ENCODE measurements at regions not wholly inside any gene's neighbourhood (a gene's known extent, or its start where the extent isn't known, plus 50 kb on each side); places are given as distances from the start of the nearest gene placed in this dataset.

DNA sequence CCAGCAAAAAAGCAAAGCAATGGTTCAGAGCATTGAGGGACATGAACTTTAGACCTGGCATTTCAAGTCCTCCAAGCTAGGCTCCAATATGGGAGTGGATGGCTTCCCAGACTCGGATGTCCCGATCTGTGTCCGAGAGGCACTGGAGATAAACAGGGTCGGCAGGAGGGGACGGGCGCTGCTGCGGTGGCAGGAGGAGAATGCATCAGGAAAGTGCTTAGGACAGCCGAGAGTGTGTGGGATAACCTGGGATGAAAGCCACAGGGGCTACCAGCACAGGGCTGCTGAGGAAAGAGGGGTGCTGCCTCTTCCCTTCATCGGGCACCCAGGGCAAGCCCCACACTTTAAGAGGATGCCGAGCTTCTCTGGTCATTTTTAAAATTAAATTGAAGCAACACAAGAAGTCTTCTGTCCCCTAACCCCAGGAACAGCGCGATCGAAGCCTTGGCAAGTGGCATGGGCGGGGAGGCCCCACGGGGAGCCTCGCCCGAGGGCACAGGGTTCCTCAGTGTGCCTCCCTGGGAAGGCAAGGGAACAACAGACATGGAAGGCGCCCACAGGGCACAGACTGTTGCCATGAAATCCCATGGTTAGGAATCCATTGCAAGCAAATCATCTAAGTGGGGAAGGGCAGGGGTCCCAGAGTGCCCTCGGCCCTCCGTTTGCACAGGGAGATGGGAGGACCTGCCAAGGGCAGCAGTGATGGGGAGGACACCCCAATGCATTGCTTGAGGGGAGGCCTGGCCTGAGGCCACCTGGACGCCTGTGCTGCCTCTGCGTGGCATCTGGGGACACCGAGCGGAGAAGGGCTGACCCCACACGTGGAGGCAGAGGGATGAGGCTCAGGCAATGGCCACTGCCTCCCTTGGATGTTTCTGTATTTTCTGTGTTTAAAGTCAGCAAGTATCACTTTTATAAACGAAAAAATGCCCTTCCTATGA is 78.5 kb upstream of the GPC1 start:
- Mint-ChIP-seq H3K9me3 (peaks cover 7% of the 10 kb centered on the region), H3K4me3 (no peak overlapping the region), H3K27me3 (peaks cover 6% of the 10 kb centered on the region), H3K36me3 (peaks cover 6% of the 10 kb centered on the region), H3K4me1 (peaks cover 4% of the 10 kb centered on the region), H3K27ac (no peak overlapping the region)
- no peak for ATAC-seq (ENCODE audit: low read depth)
- no peak for DNase-seq (ENCODE audit: low spot score in 2 of 2)

GRCh38 chr2:240357641-240358012 is 77.8 kb upstream of the GPC1 start:
- peaks cover 7% of the 10 kb centered on the region for H3K9me3 Mint-ChIP-seq
- no peak overlapping the region for H3K27ac Mint-ChIP-seq
- peaks cover 6% of the 10 kb centered on the region for H3K36me3 Mint-ChIP-seq
- DNase-seq (ENCODE audit: low spot score in 2 of 2) = no peak
- no peak for ATAC-seq (ENCODE audit: low read depth)
- H3K4me3 Mint-ChIP-seq = no peak overlapping the region
- H3K27me3 Mint-ChIP-seq = peaks cover 6% of the 10 kb centered on the region
- H3K4me1 Mint-ChIP-seq = peaks cover 4% of the 10 kb centered on the region

DNA sequence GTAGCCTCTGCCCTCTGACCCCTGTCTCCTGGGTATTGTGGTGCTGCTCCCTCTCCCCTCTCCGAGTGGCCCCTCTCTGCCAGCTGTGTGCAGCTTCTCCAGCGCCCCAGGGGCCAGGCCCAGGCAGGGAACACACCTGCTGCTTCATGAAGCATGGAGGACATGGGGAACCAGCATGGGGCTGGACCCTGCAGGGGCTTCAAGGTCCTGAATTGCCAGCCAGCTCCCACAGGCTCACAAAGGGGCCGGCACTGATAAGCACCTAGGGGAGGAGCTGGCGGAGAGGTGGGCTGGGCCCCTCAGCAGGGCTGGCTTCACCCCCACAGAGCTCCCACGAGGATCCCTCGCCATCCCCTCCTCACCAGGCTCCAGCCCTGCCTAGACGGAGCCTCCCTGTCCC is 77.4 kb upstream of the GPC1 start:
- peaks cover 7% of the 10 kb centered on the region for H3K9me3 Mint-ChIP-seq
- H3K36me3 Mint-ChIP-seq = peaks cover 6% of the 10 kb centered on the region
- peaks cover 6% of the 10 kb centered on the region for H3K27me3 Mint-ChIP-seq
- ATAC-seq (ENCODE audit: low read depth) (no peak), DNase-seq (ENCODE audit: low spot score in 2 of 2) (no peak)
- peaks cover 4% of the 10 kb centered on the region for H3K4me1 Mint-ChIP-seq
- H3K27ac Mint-ChIP-seq = no peak overlapping the region
- no peak overlapping the region for H3K4me3 Mint-ChIP-seq

DNA sequence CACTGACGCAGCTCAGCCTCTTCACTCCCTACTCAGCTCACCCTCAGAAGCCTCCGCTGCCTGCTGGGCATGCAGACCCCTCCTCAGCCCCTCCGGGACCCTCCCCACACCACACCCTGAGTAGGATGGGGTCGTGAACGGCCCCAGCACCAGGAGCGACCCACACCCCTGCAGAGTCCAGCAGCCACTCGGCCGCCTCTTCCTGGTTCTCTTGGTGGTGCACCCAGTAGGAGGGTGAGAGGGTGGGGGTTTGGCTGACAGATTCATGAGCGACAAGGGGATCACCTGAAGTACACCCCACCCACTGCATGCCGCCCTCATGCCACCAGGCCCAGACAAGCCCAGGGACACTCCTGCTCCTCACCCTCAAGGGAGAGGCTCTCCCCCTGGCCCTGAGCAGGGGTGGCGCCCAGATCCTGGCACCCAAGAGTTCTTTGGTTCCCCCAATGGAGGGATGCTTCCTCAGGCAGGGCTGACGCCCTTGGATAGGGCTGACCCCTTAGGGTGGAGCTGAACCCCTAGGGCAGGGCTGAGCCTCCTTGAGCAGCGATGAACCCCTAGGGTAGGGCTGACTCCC is 76.6 kb upstream of the GPC1 start:
- Mint-ChIP-seq H3K9me3 (peaks cover 7% of the 10 kb centered on the region), H3K4me3 (no peak overlapping the region), H3K36me3 (peaks cover 6% of the 10 kb centered on the region), H3K27me3 (peaks cover 5% of the 10 kb centered on the region), H3K4me1 (peaks cover 4% of the 10 kb centered on the region), H3K27ac (no peak overlapping the region)
- ATAC-seq (ENCODE audit: low read depth) (no peak), DNase-seq (ENCODE audit: low spot score in 2 of 2) (no peak)

- Mint-ChIP-seq H3K4me1 (peaks cover 4% of the 10 kb centered on the region), H3K36me3 (peaks cover 6% of the 10 kb centered on the region), H3K27ac (no peak overlapping the region), H3K9me3 (peaks cover 7% of the 10 kb centered on the region), H3K27me3 (peaks cover 2% of the 10 kb centered on the region), H3K4me3 (no peak overlapping the region)
- no peak for ATAC-seq (ENCODE audit: low read depth)
- DNase-seq (ENCODE audit: low spot score in 2 of 2) = no peak
Observed at GRCh38 chr2:240359695-240360094, 75.8 kb upstream of the GPC1 start.

DNA sequence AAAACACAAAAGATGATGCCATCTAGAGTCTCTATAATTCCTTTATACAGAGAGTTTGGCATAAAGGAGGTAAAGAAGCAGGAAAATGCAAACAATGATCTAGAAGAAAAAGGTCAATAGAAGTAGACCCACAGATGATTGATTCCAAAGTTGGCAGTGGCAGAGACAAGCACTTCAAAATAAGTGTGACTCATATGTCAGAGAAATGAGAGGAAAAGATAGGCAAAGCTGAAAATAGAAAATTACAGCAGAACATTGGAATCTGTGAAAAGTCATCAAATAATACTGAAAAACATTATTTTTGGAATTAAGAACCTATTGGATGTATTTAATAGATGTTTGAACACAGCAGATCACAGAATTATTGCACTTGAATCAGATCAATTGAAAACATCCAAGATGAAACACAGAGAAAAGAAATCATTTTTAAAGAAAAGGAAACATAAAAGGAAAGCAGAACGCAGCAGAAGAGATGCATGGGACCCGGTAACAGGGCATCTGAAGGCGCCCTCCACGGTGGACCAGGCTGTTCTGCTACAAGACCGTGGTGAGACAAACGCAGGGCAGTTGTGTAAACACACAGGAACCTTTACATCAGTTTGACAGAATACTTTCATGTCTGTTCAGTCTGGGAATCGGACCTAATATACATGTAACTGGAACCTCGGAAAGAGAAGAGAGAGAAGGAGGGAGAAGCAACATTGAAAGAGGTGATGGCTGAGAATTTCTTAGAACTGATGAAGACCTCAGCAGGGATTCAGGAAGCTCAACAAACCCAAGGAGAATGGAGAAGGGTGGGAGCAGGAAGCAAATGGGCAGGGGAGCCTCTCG is 74.6 kb upstream of the GPC1 start:
- H3K27me3 Mint-ChIP-seq = peaks cover 2% of the 10 kb centered on the region
- no peak for ATAC-seq (ENCODE audit: low read depth)
- peaks cover 6% of the 10 kb centered on the region for H3K36me3 Mint-ChIP-seq
- no peak overlapping the region for H3K4me3 Mint-ChIP-seq
- H3K4me1 Mint-ChIP-seq = peaks cover 4% of the 10 kb centered on the region
- DNase-seq (ENCODE audit: low spot score in 2 of 2) = no peak
- H3K27ac Mint-ChIP-seq = no peak overlapping the region
- H3K9me3 Mint-ChIP-seq = peaks cover 7% of the 10 kb centered on the region

- no peak for ATAC-seq (ENCODE audit: low read depth)
- H3K27me3 Mint-ChIP-seq = peaks cover 2% of the 10 kb centered on the region
- peaks cover 6% of the 10 kb centered on the region for H3K36me3 Mint-ChIP-seq
- H3K4me3 Mint-ChIP-seq = no peak overlapping the region
- no peak overlapping the region for H3K27ac Mint-ChIP-seq
- peaks cover 7% of the 10 kb centered on the region for H3K9me3 Mint-ChIP-seq
- DNase-seq (ENCODE audit: low spot score in 2 of 2) = no peak
- peaks cover 4% of the 10 kb centered on the region for H3K4me1 Mint-ChIP-seq
Observed at GRCh38 chr2:240362216-240362755, 73.2 kb upstream of the GPC1 start.

GRCh38 chr2:240362826-240363745 is 72.4 kb upstream of the GPC1 start:
- H3K4me3 Mint-ChIP-seq = no peak overlapping the region
- DNase-seq (ENCODE audit: low spot score in 2 of 2) = no peak
- peaks cover 7% of the 10 kb centered on the region for H3K9me3 Mint-ChIP-seq
- peaks cover 4% of the 10 kb centered on the region for H3K4me1 Mint-ChIP-seq
- no peak overlapping the region for H3K27ac Mint-ChIP-seq
- H3K36me3 Mint-ChIP-seq = peaks cover 6% of the 10 kb centered on the region
- ATAC-seq (ENCODE audit: low read depth) = no peak
- peaks cover 2% of the 10 kb centered on the region for H3K27me3 Mint-ChIP-seq

DNA sequence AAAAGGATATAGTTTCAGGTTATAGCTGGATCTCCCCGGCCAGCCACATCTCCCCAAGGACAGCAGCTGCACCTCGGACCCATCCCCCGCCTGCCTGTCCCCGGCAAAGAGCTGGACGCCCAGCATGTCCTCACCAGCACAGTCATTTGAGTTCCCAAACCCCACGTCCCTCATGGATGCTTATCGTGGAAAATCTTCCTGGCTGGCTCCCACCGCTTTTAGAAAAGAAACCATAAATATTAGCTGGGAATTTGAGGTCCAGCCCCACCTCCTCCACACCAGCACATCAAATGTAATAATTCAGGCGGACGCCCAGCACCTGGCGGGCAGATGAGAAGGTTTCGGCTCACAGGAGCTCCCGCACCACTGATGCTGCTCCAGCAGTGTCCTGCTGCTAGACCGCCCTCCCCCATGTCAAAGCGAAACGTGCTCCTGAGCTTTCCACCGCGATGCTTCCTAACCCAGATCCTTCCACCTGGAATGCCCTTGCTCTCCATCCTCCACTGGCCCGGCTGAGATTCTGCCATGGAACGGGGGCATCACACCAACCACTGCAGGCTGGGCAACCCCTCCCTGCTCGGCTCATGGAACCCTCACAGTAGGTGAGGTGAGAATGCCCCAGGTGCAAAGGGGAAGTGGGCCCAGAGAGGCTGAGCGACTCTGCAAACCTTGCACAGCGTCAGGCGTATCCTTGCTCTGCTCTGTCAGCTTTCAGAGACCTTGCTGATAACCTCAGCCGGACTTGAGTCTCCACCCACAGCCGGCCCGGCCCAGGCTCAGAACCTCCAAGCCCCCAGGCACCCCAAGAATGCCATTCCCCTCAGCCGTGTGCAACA is 71.5 kb upstream of the GPC1 start:
- no peak for ATAC-seq (ENCODE audit: low read depth)
- no peak overlapping the region for H3K4me3 Mint-ChIP-seq
- H3K36me3 Mint-ChIP-seq = peaks cover 6% of the 10 kb centered on the region
- H3K9me3 Mint-ChIP-seq = peaks cover 7% of the 10 kb centered on the region
- no peak overlapping the region for H3K27ac Mint-ChIP-seq
- DNase-seq (ENCODE audit: low spot score in 2 of 2) = no peak
- peaks cover 2% of the 10 kb centered on the region for H3K27me3 Mint-ChIP-seq
- peaks cover 4% of the 10 kb centered on the region for H3K4me1 Mint-ChIP-seq

- peaks cover 6% of the 10 kb centered on the region for H3K36me3 Mint-ChIP-seq
Observed at GRCh38 chr2:240364582-240364960, 70.9 kb upstream of the GPC1 start.

DNA sequence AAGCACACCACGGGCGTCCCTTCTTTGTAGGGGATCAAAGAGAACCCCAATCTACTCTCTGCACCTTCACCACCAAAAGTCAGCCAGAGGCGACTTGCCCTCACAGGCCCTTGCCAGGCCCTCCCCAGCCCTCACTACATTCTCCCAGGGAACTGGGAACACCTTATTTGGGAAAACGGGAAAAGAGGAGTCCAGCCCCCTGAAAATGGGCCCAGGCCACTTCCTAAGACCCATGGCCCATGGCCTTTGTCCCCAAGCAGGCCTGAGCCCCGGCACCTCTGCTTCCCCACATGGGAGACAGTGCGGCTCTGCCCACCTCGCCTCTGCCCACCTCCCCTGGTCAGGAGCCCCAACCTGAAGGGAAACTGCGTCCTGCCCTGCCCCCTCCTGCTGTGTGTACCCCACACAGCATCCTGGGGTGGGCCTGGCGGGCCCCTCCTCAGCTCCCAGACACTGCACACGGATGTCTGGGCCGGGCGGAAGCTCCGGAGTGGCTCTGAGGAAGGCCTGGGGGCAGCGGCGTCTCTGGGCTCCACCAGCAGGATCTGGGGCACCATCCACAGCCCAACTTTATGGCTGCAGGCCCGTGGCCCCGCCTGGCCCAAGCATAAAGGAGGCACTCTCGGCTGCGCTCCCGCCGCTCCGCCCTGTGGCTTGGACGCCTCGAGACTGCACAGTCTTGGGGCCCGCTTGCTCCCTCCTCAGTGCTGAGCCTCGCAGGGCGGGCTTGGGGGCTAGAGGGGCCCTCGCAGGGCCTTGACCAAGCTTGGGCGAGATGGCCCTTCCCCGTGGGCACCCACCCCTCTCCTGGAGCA is 70.3 kb upstream of the GPC1 start:
- H3K36me3 Mint-ChIP-seq = peaks cover 6% of the 10 kb centered on the region
- no peak for DNase-seq (ENCODE audit: low spot score in 2 of 2)
- H3K27ac Mint-ChIP-seq = no peak overlapping the region
- H3K27me3 Mint-ChIP-seq = peaks cover 2% of the 10 kb centered on the region
- peaks cover 4% of the 10 kb centered on the region for H3K4me1 Mint-ChIP-seq
- no peak for ATAC-seq (ENCODE audit: low read depth)
- no peak overlapping the region for H3K4me3 Mint-ChIP-seq
- H3K9me3 Mint-ChIP-seq = peaks cover 7% of the 10 kb centered on the region

More at GRCh38 chr2:240364582-240364960, 70.9 kb upstream of the GPC1 start:
- Mint-ChIP-seq H3K9me3 (peaks cover 7% of the 10 kb centered on the region), H3K4me3 (no peak overlapping the region), H3K27me3 (peaks cover 2% of the 10 kb centered on the region), H3K27ac (no peak overlapping the region), H3K4me1 (peaks cover 4% of the 10 kb centered on the region)
- DNase-seq (ENCODE audit: low spot score in 2 of 2) = no peak
- no peak for ATAC-seq (ENCODE audit: low read depth)

- H3K27ac Mint-ChIP-seq = no peak overlapping the region
- H3K4me1 Mint-ChIP-seq = peaks cover 4% of the 10 kb centered on the region
- peaks cover 2% of the 10 kb centered on the region for H3K36me3 Mint-ChIP-seq
- H3K4me3 Mint-ChIP-seq = no peak overlapping the region
- ATAC-seq (ENCODE audit: low read depth) (no peak), DNase-seq (ENCODE audit: low spot score in 2 of 2) (no peak)
- peaks cover 2% of the 10 kb centered on the region for H3K27me3 Mint-ChIP-seq
- H3K9me3 Mint-ChIP-seq = peaks cover 2% of the 10 kb centered on the region
Observed at GRCh38 chr2:240365971-240366471, 69.4 kb upstream of the GPC1 start.

Measured in memory B cell (primary cell).